Ishikawa (cell line): ENCODE measurements at regions not wholly inside any gene's neighbourhood (a gene's known extent, or its start where the extent isn't known, plus 50 kb on each side); places are given as distances from the start of the nearest gene placed in this dataset.

Experiments
- CEBPB ChIP-seq: IDR thresholded peaks from 2 replicates; pipeline ENCODE4 v1.6.1; 2012
- CREB1 ChIP-seq: IDR thresholded peaks from 2 replicates; pipeline ENCODE4 v1.6.1; 2012; ENCODE audit warnings: low read depth
- EGR1 ChIP-seq: IDR thresholded peaks from 2 replicates; pipeline ENCODE4 v1.6.1; 2012
- EP300 ChIP-seq: IDR thresholded peaks from 2 replicates; pipeline ENCODE4 v1.6.1; 2012; ENCODE audit warnings: borderline replicate concordance
- FOXM1 ChIP-seq: IDR thresholded peaks from 2 replicates; pipeline ENCODE4 v1.6.1; 2012; ENCODE audit warnings: low read depth, borderline replicate concordance
- MAX ChIP-seq: IDR thresholded peaks from 2 replicates; pipeline ENCODE4 v1.6.1; 2012
- NFIC ChIP-seq: IDR thresholded peaks from 2 replicates; pipeline ENCODE4 v1.6.1; 2012
- RAD21 ChIP-seq: IDR thresholded peaks from 2 replicates; pipeline ENCODE4 v1.6.1; 2012; ENCODE audit warnings: low read depth
- REST ChIP-seq: IDR thresholded peaks from 2 replicates; pipeline ENCODE4 v1.6.1; 2012; ENCODE audit warnings: low read depth, mild to moderate bottlenecking
- TAF1 ChIP-seq: IDR thresholded peaks from 2 replicates; pipeline ENCODE4 v1.6.1; 2012; ENCODE audit warnings: low read depth, mild to moderate bottlenecking
- TCF12 ChIP-seq: IDR thresholded peaks from 2 replicates; pipeline ENCODE4 v1.6.1; 2012; ENCODE audit warnings: low read depth
- TEAD4 ChIP-seq: IDR thresholded peaks from 2 replicates; pipeline ENCODE4 v1.6.1; 2012
- USF1 ChIP-seq: IDR thresholded peaks from 2 replicates; pipeline ENCODE4 v1.6.1; 2012
- YY1 ChIP-seq: IDR thresholded peaks from 2 replicates; pipeline ENCODE4 v1.6.1; 2012; ENCODE audit warnings: low read depth
- ZBTB7A ChIP-seq: IDR thresholded peaks from 2 replicates; pipeline ENCODE4 v1.6.1; 2012; ENCODE audit warnings: low read depth

- no peak for TF ChIP-seq CEBPB
- TF ChIP-seq NFIC = no peak
- TF ChIP-seq TEAD4 = peak; percentile 65; the same call in 1 of the 2 replicates
Measured at GRCh38 chr5:19240170-19240569, 747.8 kb downstream of the CDH18 start.

- TF ChIP-seq REST (no peak), CEBPB (no peak), FOXM1 (no peak), MAX (no peak), TCF12 (no peak), TAF1 (no peak)
Measured at GRCh38 chr5:19241690-19242089, 746.3 kb downstream of the CDH18 start.

- TF ChIP-seq MAX (no peak), CREB1 (no peak), EP300 (no peak), CEBPB (no peak), TEAD4 (no peak), USF1 (no peak), NFIC (no peak), YY1 (no peak), EGR1 (no peak), TCF12 (no peak), REST (no peak), ZBTB7A (no peak), RAD21 (no peak)
Measured at GRCh38 chr5:19247302-19247701, 740.7 kb downstream of the CDH18 start.

DNA sequence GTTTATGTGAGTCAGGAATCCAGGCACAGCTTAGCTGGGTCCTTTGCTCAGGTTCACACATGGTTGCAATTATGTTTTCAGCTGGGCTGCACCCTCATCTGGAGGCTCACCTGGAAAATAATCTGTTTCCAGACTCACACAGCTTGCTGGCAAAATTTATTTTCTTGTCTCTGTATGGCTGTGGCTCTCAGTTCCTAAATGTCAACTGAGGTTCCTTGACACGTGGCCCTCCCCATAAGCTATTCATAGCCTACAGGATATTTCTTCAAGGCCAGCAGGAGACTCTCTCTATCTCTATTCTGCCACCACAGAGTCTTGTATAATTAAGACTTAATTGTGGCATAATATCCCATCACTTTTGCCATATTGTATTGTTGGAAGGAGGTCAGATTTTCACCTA lies 732.0 kb downstream of the CDH18 start:
- TF ChIP-seq REST (no peak), TCF12 (no peak), MAX (no peak), CEBPB (no peak), TAF1 (no peak), TEAD4 (no peak), EP300 (no peak), USF1 (no peak), ZBTB7A (no peak), FOXM1 (no peak), YY1 (no peak), NFIC (no peak), CREB1 (no peak), RAD21 (no peak), EGR1 (no peak)

DNA sequence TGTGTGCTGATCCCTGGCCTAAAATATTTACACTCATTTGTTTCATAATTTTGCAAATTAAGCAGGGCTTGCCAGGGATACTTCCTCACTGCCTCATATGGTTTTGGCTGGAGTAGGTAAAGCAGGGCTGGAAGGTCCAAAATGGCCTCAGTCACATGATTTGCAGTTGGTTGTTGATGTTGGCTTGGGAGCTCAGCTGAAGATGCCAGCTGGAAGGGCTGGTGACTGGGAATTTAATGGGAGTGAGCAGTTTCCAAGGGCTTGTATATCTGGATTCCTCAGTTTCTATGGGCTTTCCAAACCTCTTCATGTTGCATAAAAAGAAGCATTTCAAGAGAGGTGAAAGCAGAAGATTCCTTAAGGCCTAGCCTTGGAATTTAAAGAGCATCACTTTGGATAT lies 729.3 kb downstream of the CDH18 start:
- TF ChIP-seq YY1 (no peak), TEAD4 (no peak), TAF1 (no peak), USF1 (no peak), RAD21 (no peak), MAX (no peak)
